ENCODE measurements at regions not wholly inside any gene's neighbourhood (a gene's known extent, or its start where the extent isn't known, plus 50 kb on each side); places are given as distances from the start of the nearest gene placed in this dataset.
"Not testable (repeated sequence)": the region's sequence is repeated elsewhere in the genome, so short reads cannot be mapped to it uniquely, and the experiment has no call there.

DNA sequence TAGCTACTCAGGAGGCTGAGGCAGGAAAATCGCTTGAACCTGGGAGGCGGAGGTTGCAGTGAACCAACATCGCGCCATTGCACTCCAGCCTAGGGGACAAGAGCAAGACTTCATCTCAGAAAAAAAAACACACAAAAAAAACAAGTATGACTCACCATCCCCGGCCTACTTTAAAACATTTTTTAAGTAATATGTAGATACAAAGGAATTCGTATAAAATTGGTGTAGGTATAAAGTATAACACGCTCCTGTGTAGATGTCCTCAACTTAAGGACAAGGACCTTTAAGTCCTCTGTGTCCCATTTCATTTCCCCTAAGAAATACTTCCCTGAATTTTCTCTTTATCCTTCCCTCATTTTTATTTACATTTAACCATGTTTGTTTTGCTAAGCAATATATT lies 73.4 kb upstream of the PKN2 start:
- Histone ChIP-seq H3K36me3 (ENCODE audit: control insufficient read depth in 5 of 5, insufficient read depth in 5 of 5, low read length in 5 of 5) (no peaks in the 10 kb centered on the region), H3K27me3 (ENCODE audit: control insufficient read depth in 5 of 5, insufficient read depth in 4 of 5, low read length in 5 of 5) (no peaks in the 10 kb centered on the region), H3K9me3 (ENCODE audit: control insufficient read depth in 5 of 5, low read length in 5 of 5) (no peaks in the 10 kb centered on the region), H3K4me3 (ENCODE audit: low read depth in 1 of 5, low read length in 5 of 5) (no peak overlapping the region), H3K27ac (ENCODE audit: low read depth, low read length) (no peak overlapping the region), H3K9ac (ENCODE audit: low read length in 5 of 5) (no peak overlapping the region), H3K4me1 (ENCODE audit: control insufficient read depth in 5 of 5, insufficient read depth in 5 of 5, low read length in 5 of 5) (peaks cover 0 to 4% (median 0%) of the 10 kb centered on the region in 5 donors)

DNA sequence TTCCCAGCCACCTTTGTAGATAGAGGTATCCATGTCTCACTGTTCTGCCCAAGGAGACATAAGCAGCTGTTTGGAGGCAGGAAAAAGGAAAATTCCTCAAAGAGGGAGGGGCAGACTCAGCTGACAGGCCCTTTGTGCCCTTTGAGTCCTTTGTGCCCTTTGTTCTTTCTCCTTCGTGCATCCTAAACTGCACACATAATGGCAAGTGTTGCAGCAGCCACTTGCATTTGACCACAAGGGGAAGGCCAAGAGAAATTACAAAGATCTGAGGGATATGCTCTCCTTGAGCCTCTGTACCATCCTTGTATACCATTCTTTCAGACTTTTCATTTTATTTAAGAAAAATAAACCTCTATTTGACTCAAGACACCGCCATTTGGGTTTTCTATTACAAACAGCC lies 71.8 kb upstream of the PKN2 start:
- no peak overlapping the region for H3K27ac ChIP-seq (ENCODE audit: low read depth, low read length)
- H3K9me3 ChIP-seq (ENCODE audit: control insufficient read depth in 5 of 5, low read length in 5 of 5): peaks cover 0 to 2% (median 0%) of the 10 kb centered on the region in 5 donors
- no peak overlapping the region for H3K9ac ChIP-seq (ENCODE audit: low read length in 5 of 5)
- no peaks in the 10 kb centered on the region for H3K27me3 ChIP-seq (ENCODE audit: control insufficient read depth in 5 of 5, insufficient read depth in 4 of 5, low read length in 5 of 5)
- H3K4me1 ChIP-seq (ENCODE audit: control insufficient read depth in 5 of 5, insufficient read depth in 5 of 5, low read length in 5 of 5): peaks cover 0 to 4% (median 0%) of the 10 kb centered on the region in 5 donors
- H3K36me3 ChIP-seq (ENCODE audit: control insufficient read depth in 5 of 5, insufficient read depth in 5 of 5, low read length in 5 of 5): no peaks in the 10 kb centered on the region
- H3K4me3 ChIP-seq (ENCODE audit: low read depth in 1 of 5, low read length in 5 of 5): no peak overlapping the region

DNA sequence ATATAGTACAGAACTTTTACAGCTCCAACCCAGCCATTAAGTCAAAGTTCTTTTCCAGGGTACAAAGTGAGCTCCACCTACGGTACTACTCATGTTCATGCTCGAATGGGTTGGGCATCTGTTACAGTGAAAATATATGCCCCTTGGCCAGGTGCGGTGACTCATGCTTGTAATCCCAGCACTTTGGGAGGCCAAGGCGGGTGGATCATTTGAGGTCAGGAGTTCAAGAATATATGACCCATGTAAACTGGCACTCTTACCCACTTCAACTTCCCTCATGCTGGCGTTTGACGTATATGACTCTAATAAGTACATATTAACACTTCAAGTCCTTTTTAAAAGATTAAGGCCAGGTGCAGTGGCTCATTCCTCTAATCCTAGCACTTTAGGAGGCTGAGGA lies 71.3 kb upstream of the PKN2 start:
- no peak overlapping the region for H3K4me3 ChIP-seq (ENCODE audit: low read depth in 1 of 5, low read length in 5 of 5)
- H3K9ac ChIP-seq (ENCODE audit: low read length in 5 of 5): no peak overlapping the region
- H3K27me3 ChIP-seq (ENCODE audit: control insufficient read depth in 5 of 5, insufficient read depth in 4 of 5, low read length in 5 of 5): no peaks in the 10 kb centered on the region
- peaks cover 0 to 2% (median 0%) of the 10 kb centered on the region in 5 donors for H3K9me3 ChIP-seq (ENCODE audit: control insufficient read depth in 5 of 5, low read length in 5 of 5)
- H3K36me3 ChIP-seq (ENCODE audit: control insufficient read depth in 5 of 5, insufficient read depth in 5 of 5, low read length in 5 of 5): no peaks in the 10 kb centered on the region
- peaks cover 0 to 4% (median 0%) of the 10 kb centered on the region in 5 donors for H3K4me1 ChIP-seq (ENCODE audit: control insufficient read depth in 5 of 5, insufficient read depth in 5 of 5, low read length in 5 of 5)
- no peak overlapping the region for H3K27ac ChIP-seq (ENCODE audit: low read depth, low read length)

DNA sequence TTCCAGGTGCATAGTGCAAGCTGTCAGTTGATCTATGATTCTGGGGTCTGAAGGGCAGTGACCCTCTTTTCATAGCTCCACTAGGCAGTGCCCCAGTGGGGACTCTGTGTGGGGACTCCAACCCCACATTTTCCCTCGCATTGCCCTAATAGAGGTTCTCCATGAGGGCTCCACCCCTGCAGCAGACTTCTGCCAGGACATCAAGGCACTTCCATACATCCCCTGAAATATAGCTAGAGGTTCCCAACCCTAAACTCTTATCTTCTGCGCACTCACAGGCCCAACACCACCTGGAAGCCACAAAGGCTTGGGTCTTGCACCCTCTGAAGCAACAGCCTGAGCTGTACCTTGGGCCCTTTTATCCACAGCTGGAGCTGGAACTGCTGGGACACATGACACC lies 65.7 kb upstream of the PKN2 start:
- H3K4me3 ChIP-seq (ENCODE audit: low read depth in 1 of 5, low read length in 5 of 5): no peak overlapping the region
- no peak overlapping the region for H3K9ac ChIP-seq (ENCODE audit: low read length in 5 of 5)
- H3K27ac ChIP-seq (ENCODE audit: low read depth, low read length): no peak overlapping the region
- no peaks in the 10 kb centered on the region for H3K4me1 ChIP-seq (ENCODE audit: control insufficient read depth in 5 of 5, insufficient read depth in 5 of 5, low read length in 5 of 5)
- H3K9me3 ChIP-seq (ENCODE audit: control insufficient read depth in 5 of 5, low read length in 5 of 5): peaks cover 0 to 21% (median 11%) of the 10 kb centered on the region in 5 donors
- H3K27me3 ChIP-seq (ENCODE audit: control insufficient read depth in 5 of 5, insufficient read depth in 4 of 5, low read length in 5 of 5): no peaks in the 10 kb centered on the region
- no peaks in the 10 kb centered on the region for H3K36me3 ChIP-seq (ENCODE audit: control insufficient read depth in 5 of 5, insufficient read depth in 5 of 5, low read length in 5 of 5)

DNA sequence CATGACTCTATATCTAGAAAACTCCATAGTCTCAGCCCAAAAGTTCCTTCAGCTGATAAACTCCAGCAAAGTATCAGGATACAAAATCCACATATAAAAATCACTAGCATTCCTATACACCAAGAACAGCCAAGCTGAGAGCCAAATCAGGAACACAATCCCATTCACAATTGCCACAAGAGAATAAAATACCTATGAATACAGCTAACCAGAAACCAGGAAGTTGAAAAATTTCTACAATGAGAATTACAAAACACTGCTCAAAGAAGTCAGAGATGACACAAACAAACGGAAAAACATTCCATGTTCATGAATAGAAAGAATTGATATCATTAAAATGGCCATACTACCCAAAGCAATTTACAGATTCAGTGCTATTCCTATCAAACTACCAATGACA lies 61.0 kb upstream of the PKN2 start:
- H3K36me3 ChIP-seq (ENCODE audit: control insufficient read depth in 5 of 5, insufficient read depth in 5 of 5, low read length in 5 of 5); H3K4me1 ChIP-seq (ENCODE audit: control insufficient read depth in 5 of 5, insufficient read depth in 5 of 5, low read length in 5 of 5); H3K9ac ChIP-seq (ENCODE audit: low read length in 5 of 5); H3K4me3 ChIP-seq (ENCODE audit: low read depth in 1 of 5, low read length in 5 of 5); H3K27me3 ChIP-seq (ENCODE audit: control insufficient read depth in 5 of 5, insufficient read depth in 4 of 5, low read length in 5 of 5); H3K27ac ChIP-seq (ENCODE audit: low read depth, low read length): not testable (repeated sequence)
- peaks cover 0 to 18% (median 9%) of the 10 kb centered on the region in 5 donors for H3K9me3 ChIP-seq (ENCODE audit: control insufficient read depth in 5 of 5, low read length in 5 of 5)

Measured in subcutaneous abdominal adipose tissue (tissue), 5 donors.